ENCODE measurements at regions not wholly inside any gene's neighbourhood (a gene's known extent, or its start where the extent isn't known, plus 50 kb on each side); places are given as distances from the start of the nearest gene placed in this dataset.

- TF ChIP-seq TSHZ1 (tag by site-specific recombination; IDR thresholded peaks at IDR 0.05; ENCODE audit: borderline replicate concordance), result no peak
- 0 out of 2 replicates have a peak, but pooled peaks have one; percentile 5 for TF ChIP-seq ZBTB20 (tag by site-specific recombination; IDR thresholded peaks at IDR 0.05)
- TF ChIP-seq ZNF394 (tag by site-specific recombination; IDR thresholded peaks at IDR 0.05; ENCODE audit: borderline replicate concordance), result no peak
- no peak for TF ChIP-seq ZNF146 (tag by site-specific recombination; IDR thresholded peaks at IDR 0.05)
- no peak for TF ChIP-seq SCRT1 (tag by site-specific recombination; IDR thresholded peaks at IDR 0.05; ENCODE audit: borderline replicate concordance)
- TF ChIP-seq ZBTB21 (tag by site-specific recombination; IDR thresholded peaks at IDR 0.05), result no peak
- no peak for TF ChIP-seq ZBTB10 (tag by site-specific recombination; IDR thresholded peaks at IDR 0.05)
- 0 out of 2 replicates have a peak, but pooled peaks have one; percentile 23 for TF ChIP-seq ZNF366 (tag by site-specific recombination; conservative IDR thresholded peaks at IDR 0.05)
- peak; percentile 15; the same call in 1 of the 2 replicates for TF ChIP-seq OSR2 (tag by site-specific recombination; IDR thresholded peaks at IDR 0.05)
- peak; percentile 27; the same call in 1 of the 2 replicates for TF ChIP-seq KLF8 (tag by site-specific recombination; IDR thresholded peaks at IDR 0.05)
- no peak for TF ChIP-seq ZNF174 (tag by site-specific recombination; IDR thresholded peaks at IDR 0.05)
- 0 out of 2 replicates have a peak, but pooled peaks have one; percentile 18 for TF ChIP-seq ZNF398 (tag by site-specific recombination; IDR thresholded peaks at IDR 0.05)
- TF ChIP-seq KLF1 (tag by site-specific recombination; IDR thresholded peaks at IDR 0.05), result peak; percentile 76
- no peak for TF ChIP-seq MZF1 (tag by site-specific recombination; IDR thresholded peaks at IDR 0.05; ENCODE audit: borderline replicate concordance)
- no peak for TF ChIP-seq ZNF548 (tag by site-specific recombination; IDR thresholded peaks at IDR 0.05)
- no peak for TF ChIP-seq ZNF639 (tag by site-specific recombination; IDR thresholded peaks at IDR 0.05)
These were observed 232.3 kb upstream of the STAC start (continued) for GRCh38 chr3:36147934-36148558.

GRCh38 chr3:36149447-36149865 lies 230.8 kb upstream of the STAC start:
- Histone ChIP-seq H3K4me1 (ENCODE audit: control insufficient read depth, insufficient read depth, low read length) (0 out of 2 replicates have a peak, but pooled peaks cover 2% of the 10 kb centered on the region), H3K9me3 (ENCODE audit: control insufficient read depth, insufficient read depth, low read depth, low read length) (no peaks in the 10 kb centered on the region), H3K4me3 (ENCODE audit: low read depth, low read length) (no peak overlapping the region), H3K27ac (ENCODE audit: extremely low read depth, low read depth, low read length) (no peak overlapping the region), H3K36me3 (ENCODE audit: control insufficient read depth in 2 of 2, insufficient read depth in 1 of 2, low read length in 2 of 2) (no peaks in the 10 kb centered on the region)
- ChIA-PET CTCF (interaction anchor here (0.6 to 0.8 kb wide), 2 partner anchors 25 to 83 kb away, joined by 3 read pairs; no protein-coding TSS in a partner anchor), POLR2A (interaction anchor here (0.7 kb wide), 1 partner anchor 26 kb away, joined by 5 read pairs; no protein-coding TSS in a partner anchor)
- TF ChIP-seq TCF7L2 (IDR thresholded peaks at IDR 0.05; ENCODE audit: borderline replicate concordance, low read depth, low read length) (no peak), ZSCAN30 (tag by site-specific recombination; IDR thresholded peaks at IDR 0.05) (no peak), ZNF184 (tag by site-specific recombination; IDR thresholded peaks at IDR 0.05) (no peak), ZNF239 (tag by site-specific recombination; IDR thresholded peaks at IDR 0.05) (no peak), ZNF121 (tag by site-specific recombination; IDR thresholded peaks at IDR 0.05) (no peak), ZSCAN5A (tag by site-specific recombination; IDR thresholded peaks at IDR 0.05) (no peak), KLF10 (tag by site-specific recombination; IDR thresholded peaks at IDR 0.05) (no peak), REPIN1 (tag by site-specific recombination; IDR thresholded peaks at IDR 0.05; ENCODE audit: low read depth) (no peak), MYNN (tag by site-specific recombination; IDR thresholded peaks at IDR 0.05; ENCODE audit: borderline replicate concordance) (no peak)

All from HEK293 (cell line).